Stimulated activated CD4-positive, alpha-beta T cell treated with anti-CD3 and anti-CD28 coated beads, Interleukin-4, amount 100 ng/mL, for 1 hour (primary cell): ENCODE measurements at regions not wholly inside any gene's neighbourhood (a gene's known extent, or its start where the extent isn't known, plus 50 kb on each side); places are given as distances from the start of the nearest gene placed in this dataset.
"Not testable (repeated sequence)": the region's sequence is repeated elsewhere in the genome, so short reads cannot be mapped to it uniquely, and the experiment has no call there.

ENCODE experiments used
- DNase-seq: peaks from one replicate; pipeline ENCODE4 v3.0.0-alpha.2; 2020

- DNase-seq, result peak; percentile 87
Observed at GRCh38 chr17:30731210-30732132, 93.0 kb downstream of the CRLF3 start.

GRCh38 chr17:30730837-30731209, 93.7 kb downstream of the CRLF3 start:
- DNase-seq, result not testable (repeated sequence)

GRCh38 chr17:30730171-30730836, 94.2 kb downstream of the CRLF3 start:
- not testable (repeated sequence) for DNase-seq

GRCh38 chr17:30729471-30730170, 94.9 kb downstream of the CRLF3 start:
- not testable (repeated sequence) for DNase-seq

- not testable (repeated sequence) for DNase-seq
Observed at GRCh38 chr17:30727517-30727916, 97.0 kb downstream of the CRLF3 start.

DNA sequence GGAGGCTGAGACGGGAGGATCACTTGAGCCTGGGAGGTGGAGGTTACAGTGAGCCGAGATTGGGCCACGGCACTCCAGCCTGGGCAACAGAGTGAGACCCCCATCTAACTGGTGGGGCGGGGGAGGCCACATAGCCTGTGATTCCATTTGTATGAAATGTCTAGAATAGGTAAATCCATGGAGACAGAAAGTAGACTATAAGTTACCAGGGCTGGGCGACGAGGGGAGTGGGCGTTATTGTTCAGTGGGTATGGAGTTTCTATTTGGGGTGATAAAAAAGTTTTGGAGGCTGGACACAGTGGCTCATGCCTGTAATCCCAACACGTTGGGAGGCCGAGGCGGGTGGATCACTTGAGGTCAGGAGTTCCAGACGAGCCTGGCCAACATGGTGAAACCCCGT, 97.8 kb downstream of the CRLF3 start:
- DNase-seq, result not testable (repeated sequence)

- DNase-seq, result not testable (repeated sequence)
Observed at GRCh38 chr17:30726310-30726709, 98.2 kb downstream of the CRLF3 start.

GRCh38 chr17:30724034-30724650, 100.3 kb downstream of the CRLF3 start:
- not testable (repeated sequence) for DNase-seq

- DNase-seq, result not testable (repeated sequence)
Observed at GRCh38 chr17:30722114-30722780, 102.2 kb downstream of the CRLF3 start.

DNA sequence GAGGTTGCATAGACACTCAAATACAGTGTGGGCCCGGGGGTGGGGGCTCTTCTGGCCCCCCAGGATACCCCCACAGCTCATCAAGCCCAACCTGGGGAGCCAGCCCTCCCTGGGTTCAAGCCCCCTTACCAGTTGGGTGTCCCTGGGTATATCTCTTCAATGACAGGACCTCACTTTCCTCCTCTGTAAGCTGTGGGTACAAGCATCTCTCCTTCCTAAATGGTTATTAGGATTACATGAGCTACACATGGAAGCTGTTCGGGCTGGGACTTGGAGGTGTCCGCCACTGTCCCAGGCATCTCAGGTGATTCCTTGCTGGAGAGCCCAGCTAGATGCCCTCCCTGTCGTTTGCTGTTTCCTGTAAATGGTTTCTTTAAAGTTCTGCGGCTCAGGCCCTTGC, 103.5 kb downstream of the CRLF3 start:
- not testable (repeated sequence) for DNase-seq

DNA sequence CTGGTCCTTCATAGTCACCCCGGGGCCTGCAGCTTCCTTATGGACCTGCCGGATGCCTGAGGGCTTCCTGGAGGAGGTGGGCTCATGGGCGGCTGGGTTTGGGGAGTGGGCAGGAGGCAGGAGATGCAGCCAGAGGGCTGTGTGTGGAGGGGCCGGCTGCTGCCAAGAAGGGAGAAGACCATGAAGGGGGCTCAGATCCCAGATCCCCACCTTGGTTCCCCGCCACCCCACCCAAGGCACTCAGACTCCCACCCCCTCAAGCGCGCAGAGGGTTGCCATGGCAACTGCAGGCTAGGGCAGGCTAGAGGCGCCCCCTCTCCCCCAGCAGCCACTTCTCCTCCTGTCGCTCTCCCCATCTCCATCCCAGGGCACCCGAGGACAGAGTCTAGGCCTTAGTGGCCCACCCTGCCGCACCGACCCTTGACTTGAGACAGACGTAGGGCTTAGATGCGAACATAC, 104.5 kb downstream of the CRLF3 start:
- DNase-seq, result no peak

DNA sequence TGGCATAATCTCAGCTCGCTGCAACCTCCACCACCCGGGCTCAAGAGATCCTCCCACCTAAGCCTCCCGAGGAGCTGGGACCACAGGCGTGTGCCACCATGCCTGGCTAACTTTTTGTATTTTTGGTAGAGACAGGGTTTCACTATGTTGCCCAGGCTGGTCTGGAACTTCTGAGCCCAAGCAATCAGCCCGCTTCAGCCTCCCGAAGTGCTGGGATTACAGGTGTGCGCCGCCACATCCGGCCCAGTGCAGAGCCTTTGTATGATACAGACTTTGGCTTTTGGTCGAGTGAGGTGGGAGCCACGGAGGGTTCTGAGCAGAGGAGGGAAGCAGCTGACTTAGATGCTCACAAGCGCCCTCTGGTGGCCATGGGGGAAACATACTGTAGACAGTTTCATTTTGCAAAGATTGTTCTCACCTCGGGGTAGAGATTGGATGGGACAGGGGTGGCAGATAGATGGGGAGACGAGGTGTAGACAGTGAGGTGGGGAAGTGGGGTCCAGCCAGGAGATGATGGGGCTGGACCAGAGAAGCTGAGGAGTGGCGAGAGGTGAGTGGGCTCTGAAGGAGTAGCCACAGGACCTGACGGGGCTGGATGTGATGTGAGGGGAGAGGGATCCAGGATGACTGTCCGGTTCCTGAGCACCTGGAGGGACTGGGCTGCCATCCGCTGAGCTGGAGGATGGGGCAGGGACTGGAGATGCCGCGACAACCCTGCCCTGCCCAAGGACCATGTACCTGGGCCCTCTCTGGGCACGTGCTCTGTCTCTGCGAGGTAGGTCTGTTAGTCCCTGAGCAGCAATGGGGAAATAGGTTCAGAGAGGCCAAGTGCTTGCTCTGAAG, 105.1 kb downstream of the CRLF3 start:
- DNase-seq, result peak; percentile 80

- DNase-seq, result not testable (repeated sequence)
Observed at GRCh38 chr17:30718691-30719090, 105.8 kb downstream of the CRLF3 start.

GRCh38 chr17:30718099-30718447, 106.4 kb downstream of the CRLF3 start:
- DNase-seq, result not testable (repeated sequence)

- DNase-seq, result no peak
Observed at GRCh38 chr17:30717291-30718098, 107.0 kb downstream of the CRLF3 start.

GRCh38 chr17:30716461-30717290, 107.8 kb downstream of the CRLF3 start:
- DNase-seq, result no peak

- peak; percentile 43 for DNase-seq
Observed at GRCh38 chr17:30714825-30715622, 109.5 kb downstream of the CRLF3 start.

- DNase-seq, result not testable (repeated sequence)
Observed at GRCh38 chr17:30713805-30714204, 110.7 kb downstream of the CRLF3 start.

DNA sequence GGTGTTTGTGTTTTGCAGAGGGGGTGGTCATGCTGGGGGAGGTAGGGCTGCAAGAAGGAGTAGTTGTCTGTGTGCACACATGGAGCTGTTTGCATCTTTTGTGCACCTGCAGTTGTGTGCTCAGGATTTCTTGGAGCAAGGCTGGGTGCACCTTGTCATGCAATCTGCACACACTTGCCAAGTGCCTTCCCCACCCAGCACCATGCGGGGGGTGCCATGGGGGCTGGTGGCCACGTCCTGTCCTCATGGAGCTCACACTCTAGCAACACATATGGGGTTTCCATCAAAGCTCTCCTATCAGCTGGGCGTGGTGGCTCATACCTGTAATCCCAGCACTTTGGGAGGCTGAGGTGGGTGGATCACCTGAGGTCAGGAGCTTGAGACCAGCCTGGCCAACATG, 111.6 kb downstream of the CRLF3 start:
- DNase-seq, result not testable (repeated sequence)
